Endodermal cell (in vitro differentiated cells): ENCODE measurements at regions not wholly inside any gene's neighbourhood (a gene's known extent, or its start where the extent isn't known, plus 50 kb on each side); places are given as distances from the start of the nearest gene placed in this dataset.

Source experiments
- DNase-seq: peaks from one replicate; pipeline ENCODE4 v3.0.0-alpha.2; 2017
- H3K27ac ChIP-seq: 2 replicates; pipeline ENCODE4 v1.5.1; 2013; ENCODE audit warnings: mild to moderate bottlenecking, low read depth, low read length, moderate library complexity
- H3K27me3 ChIP-seq: 2 replicates; pipeline ENCODE4 v1.6.1; 2013; ENCODE audit warnings: mild to moderate bottlenecking, low read length, moderate library complexity; ENCODE audit not compliant: insufficient read depth, control insufficient read depth, poor library complexity, severe bottlenecking
- H3K36me3 ChIP-seq: 2 replicates; pipeline ENCODE4 v1.7.0; 2013; ENCODE audit warnings: mild to moderate bottlenecking, low read length, moderate library complexity; ENCODE audit not compliant: control insufficient read depth, insufficient read depth
- H3K4me1 ChIP-seq: one replicate; pipeline ENCODE4 v1.7.0; 2013; ENCODE audit warnings: low read length; ENCODE audit not compliant: control insufficient read depth, insufficient read depth
- H3K4me3 ChIP-seq: 2 replicates; pipeline ENCODE4 v1.5.1; 2013; ENCODE audit warnings: mild to moderate bottlenecking, low read length, moderate library complexity
- H3K9ac ChIP-seq: 2 replicates; pipeline ENCODE4 v1.6.1; 2013; ENCODE audit warnings: mild to moderate bottlenecking, low read length, moderate library complexity; ENCODE audit not compliant: poor library complexity, severe bottlenecking; ENCODE audit errors: extremely low read depth
- H3K9me3 ChIP-seq: 2 replicates; pipeline ENCODE4 v1.6.1; 2013; ENCODE audit warnings: mild to moderate bottlenecking, low read length, moderate library complexity; ENCODE audit not compliant: control insufficient read depth
- H3K27ac Mint-ChIP-seq: 2 replicates; pipeline ENCODE4 v1.8.0; 2020; ENCODE audit warnings: mixed read lengths
- H3K27me3 Mint-ChIP-seq: 2 replicates; pipeline ENCODE4 v1.8.0; 2021; ENCODE audit warnings: mild to moderate bottlenecking, mixed read lengths; ENCODE audit not compliant: insufficient read depth
- H3K36me3 Mint-ChIP-seq: 2 replicates; pipeline ENCODE4 v1.8.0; 2020; ENCODE audit warnings: low read depth, mixed read lengths
- H3K4me1 Mint-ChIP-seq: 2 replicates; pipeline ENCODE4 v1.8.0; 2020; ENCODE audit warnings: mixed read lengths
- H3K4me3 Mint-ChIP-seq: 2 replicates; pipeline ENCODE4 v1.8.0; 2020; ENCODE audit warnings: mild to moderate bottlenecking, moderate library complexity, mixed read lengths
- H3K9me3 Mint-ChIP-seq: 2 replicates; pipeline ENCODE4 v1.8.0; 2020; ENCODE audit warnings: mild to moderate bottlenecking, mixed read lengths
- CTCF ChIP-seq: fragments of 200-600 bp; sonication (generic); conservative IDR thresholded peaks from 2 replicates; pipeline ENCODE4 v1.5.0; 2021; ENCODE audit warnings: antibody characterized with exemption, mild to moderate bottlenecking
- WGBS, 2 experiments: methylation state at CpG; one replicate each; pipeline versions ENCODE4 v1.1.5 to v1.1.7; 2013; ENCODE audit warnings: missing lambda C conversion rate in 2 of 2, mixed read lengths in 1 of 2; ENCODE audit not compliant: insufficient coverage in 1 of 2, insufficient read length in 1 of 2; 5-methylcytosine and 5-hydroxymethylcytosine counted together

GRCh38 chr3:31307131-31307785, 225.5 kb upstream of the STT3B start:
- 93 to 100% methylated on average over 1 of the region's 1 CpG for WGBS, 2 experiments
- Mint-ChIP-seq H3K27me3 (peaks cover 6% of the 10 kb centered on the region), H3K36me3 (no peaks in the 10 kb centered on the region), H3K4me1 (peaks cover 12% of the 10 kb centered on the region), H3K4me3 (no peak overlapping the region), H3K27ac (no peak overlapping the region), H3K9me3 (no peaks in the 10 kb centered on the region)
- H3K27ac ChIP-seq = no peak overlapping the region
- H3K9me3 ChIP-seq = no peaks in the 10 kb centered on the region
- H3K36me3 ChIP-seq = no peaks in the 10 kb centered on the region
- H3K4me3 ChIP-seq = no peak overlapping the region
- no peak for TF ChIP-seq CTCF
- H3K9ac ChIP-seq = no peak overlapping the region
- H3K4me1 ChIP-seq = peaks cover 6% of the 10 kb centered on the region
- DNase-seq = no peak
- H3K27me3 ChIP-seq = no peaks in the 10 kb centered on the region

- peaks cover 17% of the 10 kb centered on the region for H3K9me3 ChIP-seq
- peaks cover 6% of the 10 kb centered on the region for H3K27me3 Mint-ChIP-seq
- no peak overlapping the region for H3K27ac Mint-ChIP-seq
These were observed 221.2 kb upstream of the STT3B start for GRCh38 chr3:31311559-31311958.

GRCh38 chr3:31312400-31312799, 220.3 kb upstream of the STT3B start:
- Mint-ChIP-seq H3K27ac (no peak overlapping the region), H3K36me3 (peaks cover 4% of the 10 kb centered on the region), H3K4me3 (no peak overlapping the region)

More at GRCh38 chr3:31311559-31311958, 221.2 kb upstream of the STT3B start:
- TF ChIP-seq CTCF = no peak
- no peaks in the 10 kb centered on the region for H3K27me3 ChIP-seq
- no peaks in the 10 kb centered on the region for H3K36me3 ChIP-seq
- 88% methylated on average over 3 of the region's 3 CpGs; no CpG with 5 or more reads in 1 of the 2 experiments for WGBS, 2 experiments
- no peak overlapping the region for H3K9ac ChIP-seq
- Mint-ChIP-seq H3K4me3 (no peak overlapping the region), H3K36me3 (peaks cover 4% of the 10 kb centered on the region), H3K4me1 (peaks cover 9% of the 10 kb centered on the region), H3K9me3 (peaks cover 22% of the 10 kb centered on the region)
- no peak overlapping the region for H3K4me3 ChIP-seq
- no peak for DNase-seq
- H3K27ac ChIP-seq = no peak overlapping the region
- peaks cover 3% of the 10 kb centered on the region for H3K4me1 ChIP-seq

More at GRCh38 chr3:31312400-31312799, 220.3 kb upstream of the STT3B start:
- no peak overlapping the region for H3K27ac ChIP-seq
- Mint-ChIP-seq H3K4me1 (peaks cover 5% of the 10 kb centered on the region), H3K9me3 (peaks cover 27% of the 10 kb centered on the region), H3K27me3 (peaks cover 4% of the 10 kb centered on the region)
- WGBS, 2 experiments = 91 to 92% methylated on average over 2 of the region's 2 CpGs
- TF ChIP-seq CTCF = no peak
- H3K4me3 ChIP-seq = no peak overlapping the region
- no peaks in the 10 kb centered on the region for H3K27me3 ChIP-seq
- no peaks in the 10 kb centered on the region for H3K4me1 ChIP-seq
- peaks cover 24% of the 10 kb centered on the region for H3K9me3 ChIP-seq
- no peak for DNase-seq
- no peaks in the 10 kb centered on the region for H3K36me3 ChIP-seq
- H3K9ac ChIP-seq = no peak overlapping the region
